NCI-H748 (cell line): ENCODE measurements at regions not wholly inside any gene's neighbourhood (a gene's known extent, or its start where the extent isn't known, plus 50 kb on each side); places are given as distances from the start of the nearest gene placed in this dataset.
"Not testable (repeated sequence)": the region's sequence is repeated elsewhere in the genome, so short reads cannot be mapped to it uniquely, and the experiment has no call there.

Experiments
- DNase-seq: peaks from one replicate; lab custom pipeline; 2025; ENCODE audit not compliant: unreplicated experiment; lab: John Stamatoyannopoulos, UW

- peak; percentile 58 for DNase-seq
Measured at GRCh38 chr1:242651817-242652216, 127.3 kb upstream of the PLD5 start.

- DNase-seq: no peak
Measured at GRCh38 chr1:242641461-242641860, 117.0 kb upstream of the PLD5 start.

GRCh38 chr1:242639104-242639503 lies 114.6 kb upstream of the PLD5 start:
- no peak for DNase-seq

GRCh38 chr1:242634732-242635131 lies 110.2 kb upstream of the PLD5 start:
- DNase-seq: no peak

DNA sequence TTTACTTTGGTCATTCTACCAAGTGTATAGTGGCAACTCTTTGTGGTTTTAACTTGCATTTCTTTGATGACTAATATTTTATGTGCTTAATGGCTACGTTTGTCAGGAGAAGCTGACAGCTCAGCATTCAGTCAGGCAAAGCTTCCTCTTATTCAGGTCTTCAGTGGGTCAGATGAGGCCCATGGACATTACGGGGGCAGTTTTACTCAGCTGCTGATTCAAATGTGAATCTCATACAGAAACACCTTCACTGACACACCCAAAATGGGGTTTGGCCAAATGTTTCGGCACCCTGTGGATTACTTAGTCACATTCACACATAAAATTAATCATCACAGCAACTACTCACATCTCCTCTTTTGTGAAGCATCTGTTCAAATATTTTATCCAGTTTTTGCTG lies 104.9 kb upstream of the PLD5 start:
- DNase-seq: peak; percentile 48

- DNase-seq: no peak
Measured at GRCh38 chr1:242623756-242624155, 99.3 kb upstream of the PLD5 start.

DNA sequence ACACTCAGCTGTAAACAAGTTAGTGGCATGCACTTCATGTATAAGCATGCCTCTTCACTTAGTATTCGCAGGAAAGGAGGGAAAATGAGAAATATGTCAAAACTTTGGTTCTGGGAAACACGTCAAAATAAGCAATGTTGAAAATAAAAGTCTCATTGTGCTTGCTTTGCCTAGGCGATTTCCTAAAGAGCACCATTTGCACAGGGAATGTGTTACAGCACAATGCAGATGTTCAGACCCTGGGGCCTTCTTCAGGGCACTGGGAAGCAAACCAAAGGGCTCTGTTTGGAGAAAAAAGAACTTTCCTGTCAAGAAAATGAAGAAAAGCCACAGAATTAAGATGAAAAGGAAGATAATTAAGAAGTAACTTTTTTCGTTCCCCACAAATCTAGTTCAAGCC lies 98.6 kb upstream of the PLD5 start:
- no peak for DNase-seq

- no peak for DNase-seq
Measured at GRCh38 chr1:242613266-242613815, 88.8 kb upstream of the PLD5 start.

- no peak for DNase-seq
Measured at GRCh38 chr1:242610209-242610608, 85.7 kb upstream of the PLD5 start.

DNA sequence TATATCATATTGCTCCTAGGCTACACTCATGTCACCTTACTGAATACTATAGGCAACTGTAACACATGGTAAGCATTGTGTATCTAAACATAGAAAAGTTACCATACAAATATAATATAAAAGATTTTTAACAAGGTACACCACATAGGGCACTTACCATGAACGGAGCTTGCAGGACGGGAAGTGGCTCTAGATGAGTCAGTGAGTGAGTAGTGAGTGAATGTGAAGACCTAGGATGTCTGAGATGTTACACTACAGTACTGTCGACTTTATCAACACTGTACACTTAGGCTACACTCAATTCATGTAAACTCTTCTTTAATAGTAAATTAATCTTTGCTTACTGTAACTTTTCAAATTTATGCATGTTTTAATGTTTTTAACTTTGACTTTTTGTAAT lies 81.0 kb upstream of the PLD5 start:
- no peak for DNase-seq

- no peak for DNase-seq
Measured at GRCh38 chr1:242602001-242602400, 77.5 kb upstream of the PLD5 start.

- DNase-seq: not testable (repeated sequence)
Measured at GRCh38 chr1:242593756-242594155, 69.3 kb upstream of the PLD5 start.

DNA sequence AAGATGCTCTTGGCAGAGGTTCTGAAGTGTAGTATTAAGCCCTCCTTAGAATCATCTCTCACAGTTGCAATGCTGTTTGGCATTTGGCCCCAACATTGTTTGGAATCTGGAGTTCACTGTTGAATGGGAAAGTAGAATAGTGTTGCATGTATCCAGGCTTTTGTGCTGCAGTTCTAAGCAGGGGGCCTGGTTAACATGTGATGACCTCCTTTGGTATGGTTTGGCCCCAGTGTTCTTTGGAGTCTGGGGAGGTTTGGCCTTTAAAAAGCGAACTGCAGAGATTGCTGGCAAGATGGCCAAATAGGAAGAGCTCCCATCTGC lies 61.8 kb upstream of the PLD5 start:
- DNase-seq: no peak

- DNase-seq: no peak
Measured at GRCh38 chr1:242585616-242586359, 61.3 kb upstream of the PLD5 start.

- DNase-seq: no peak
Measured at GRCh38 chr1:242582669-242583068, 58.2 kb upstream of the PLD5 start.

DNA sequence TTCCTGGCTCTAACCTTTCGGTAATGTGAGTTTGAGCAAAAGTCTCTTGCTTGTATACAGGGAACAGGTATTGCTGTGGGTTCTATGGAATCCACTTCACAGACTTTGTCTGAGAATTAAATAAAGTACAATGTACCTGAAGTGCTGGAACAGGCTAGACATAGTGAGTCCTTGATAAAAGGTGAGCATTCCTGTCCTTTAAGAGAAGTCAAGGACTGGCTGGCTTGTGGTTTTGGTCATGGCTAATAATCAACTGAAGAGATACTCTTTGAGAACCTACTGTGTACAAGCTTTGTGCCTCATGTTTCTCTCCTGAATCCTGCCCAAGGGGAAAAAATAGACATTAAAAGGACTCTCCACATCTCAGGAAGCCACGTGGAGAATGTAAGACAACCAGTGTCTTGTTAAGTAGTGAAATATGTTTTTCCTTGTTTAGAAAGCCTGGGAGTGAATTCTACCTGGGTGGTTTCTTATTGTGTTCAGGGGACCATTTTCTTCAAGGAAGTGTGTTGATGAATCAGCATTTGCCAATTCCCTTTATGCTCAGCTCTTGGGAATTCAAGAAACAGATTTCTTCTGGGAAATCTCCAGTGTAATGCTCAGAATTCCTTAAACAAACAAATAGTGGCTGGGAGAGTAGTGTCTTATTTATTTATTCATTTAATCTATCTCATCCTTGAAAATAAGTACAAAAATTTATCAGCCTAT lies 55.2 kb upstream of the PLD5 start:
- DNase-seq: no peak
